ENCODE measurements at regions not wholly inside any gene's neighbourhood (a gene's known extent, or its start where the extent isn't known, plus 50 kb on each side); places are given as distances from the start of the nearest gene placed in this dataset.

- TF ChIP-seq CTCF (conservative IDR thresholded peaks at IDR 0.05; ENCODE audit: control insufficient read depth, insufficient read depth, low read depth, low read length), result no peak
- DNase-seq (ENCODE audit: low read depth), result no peak
- H3K4me3 ChIP-seq (ENCODE audit: control insufficient read depth, low read depth, low read length), result no peak overlapping the region
Measured at GRCh38 chr1:83064589-83065242, 934.2 kb downstream of the TTLL7 start.

DNA sequence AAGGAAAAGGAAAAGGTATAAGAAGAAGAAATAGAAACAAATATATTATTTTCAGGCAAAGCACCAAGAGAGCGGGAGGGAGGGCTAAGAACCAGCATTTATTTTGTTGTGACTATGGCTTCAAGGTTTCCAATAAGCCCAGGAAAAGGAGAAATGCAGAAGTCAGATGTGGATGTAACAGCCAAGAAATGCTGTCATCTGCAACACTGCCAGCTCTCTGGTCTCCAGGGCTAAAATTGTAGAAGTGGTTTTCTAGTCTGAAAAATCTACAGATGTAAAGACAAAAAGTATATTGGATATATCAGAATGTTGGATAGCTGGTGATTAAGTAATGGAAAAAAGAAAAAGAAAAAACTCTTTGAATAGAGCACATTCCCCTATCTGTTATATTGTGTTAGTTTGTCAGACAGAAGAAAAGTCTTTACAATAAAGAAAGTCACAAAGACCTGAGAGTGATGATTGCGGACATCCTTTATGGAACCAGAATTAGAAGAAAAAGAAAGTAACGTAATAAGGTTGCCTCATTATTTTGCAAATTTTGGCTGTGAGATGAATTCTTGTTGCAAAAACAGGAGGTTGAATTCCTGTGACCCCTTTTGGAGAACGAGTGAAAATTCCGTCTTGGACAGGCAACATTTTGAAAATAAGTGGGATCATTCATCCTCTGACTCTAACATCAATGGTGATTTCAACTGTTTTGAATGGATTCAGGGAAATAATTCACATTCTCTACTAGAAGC is 938.1 kb downstream of the TTLL7 start:
- H3K4me3 ChIP-seq (ENCODE audit: control insufficient read depth, low read depth, low read length), result no peak overlapping the region
- no peak for DNase-seq (ENCODE audit: low read depth)
- no peak for TF ChIP-seq CTCF (conservative IDR thresholded peaks at IDR 0.05; ENCODE audit: control insufficient read depth, insufficient read depth, low read depth, low read length)

DNA sequence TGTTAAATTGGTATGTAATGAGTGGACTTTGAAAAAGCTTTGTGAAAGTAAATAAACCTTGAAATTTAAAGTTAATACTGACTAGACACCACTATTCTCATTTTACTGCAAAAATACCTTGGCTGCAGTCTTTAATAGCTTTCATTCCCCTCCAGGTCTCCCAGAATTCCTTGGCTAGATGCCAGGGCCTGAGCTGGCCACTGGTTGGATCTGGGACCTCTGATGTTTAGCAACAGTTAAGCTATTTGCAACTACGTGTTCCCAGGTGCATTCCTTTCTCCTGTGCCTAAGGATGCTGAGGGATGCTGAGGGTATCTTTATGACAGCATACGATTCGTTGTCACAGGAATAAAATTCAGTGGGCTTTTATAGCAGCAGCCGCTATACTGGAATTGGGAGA is 938.7 kb downstream of the TTLL7 start:
- TF ChIP-seq CTCF (conservative IDR thresholded peaks at IDR 0.05; ENCODE audit: control insufficient read depth, insufficient read depth, low read depth, low read length), result no peak
- DNase-seq (ENCODE audit: low read depth), result no peak
- no peak overlapping the region for H3K4me3 ChIP-seq (ENCODE audit: control insufficient read depth, low read depth, low read length)

- H3K4me3 ChIP-seq (ENCODE audit: control insufficient read depth, low read depth, low read length), result no peak overlapping the region
Measured at GRCh38 chr1:83058327-83058726, 940.6 kb downstream of the TTLL7 start.

DNA sequence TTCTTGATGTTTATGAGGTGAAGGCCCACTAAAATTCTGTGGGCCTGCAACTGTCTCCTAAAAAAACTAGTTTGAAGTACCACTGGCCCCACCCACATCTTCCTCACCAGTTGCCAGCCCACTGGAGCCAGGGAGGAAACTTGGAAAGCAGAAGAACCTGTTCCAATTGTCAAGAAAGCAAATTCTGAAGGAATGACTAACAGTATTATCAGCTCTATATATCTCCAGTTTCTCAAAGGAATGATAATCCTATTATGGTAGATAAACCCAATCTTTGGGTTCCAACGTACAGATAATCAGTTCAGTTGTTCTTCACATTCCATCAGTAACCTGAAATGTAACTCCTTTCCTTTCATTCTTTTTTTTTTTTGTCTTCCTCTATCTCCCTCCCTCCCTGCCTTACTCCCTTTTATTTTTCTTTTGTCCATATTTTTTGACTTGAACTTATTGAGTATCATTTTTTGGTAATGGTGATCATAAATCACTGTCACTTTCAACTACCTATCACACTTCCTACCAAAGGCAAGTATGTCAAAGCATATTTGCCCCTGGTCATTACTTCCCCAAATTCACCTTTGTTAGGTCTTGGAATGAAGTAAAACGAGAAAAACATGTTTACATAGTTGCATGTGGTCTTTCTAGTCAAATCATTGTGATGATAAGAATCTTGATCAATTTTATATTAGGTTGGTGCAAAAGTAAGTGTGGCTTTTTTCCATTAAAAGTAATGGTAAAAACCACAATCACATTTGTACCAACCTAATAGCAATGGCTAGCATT is 943.4 kb downstream of the TTLL7 start:
- no peak for TF ChIP-seq CTCF (conservative IDR thresholded peaks at IDR 0.05; ENCODE audit: control insufficient read depth, insufficient read depth, low read depth, low read length)
- DNase-seq (ENCODE audit: low read depth), result no peak
- no peak overlapping the region for H3K4me3 ChIP-seq (ENCODE audit: control insufficient read depth, low read depth, low read length)

More at GRCh38 chr1:83058327-83058726, 940.6 kb downstream of the TTLL7 start:
- DNase-seq (ENCODE audit: low read depth), result no peak
- no peak for TF ChIP-seq CTCF (conservative IDR thresholded peaks at IDR 0.05; ENCODE audit: control insufficient read depth, insufficient read depth, low read depth, low read length)

GRCh38 chr1:83053446-83053845 is 945.5 kb downstream of the TTLL7 start:
- no peak for TF ChIP-seq CTCF (conservative IDR thresholded peaks at IDR 0.05; ENCODE audit: control insufficient read depth, insufficient read depth, low read depth, low read length)
- H3K4me3 ChIP-seq (ENCODE audit: control insufficient read depth, low read depth, low read length), result no peak overlapping the region
- peak; percentile 50 for DNase-seq (ENCODE audit: low read depth)
